MCF 10A (cell line): ENCODE measurements at regions not wholly inside any gene's neighbourhood (a gene's known extent, or its start where the extent isn't known, plus 50 kb on each side); places are given as distances from the start of the nearest gene placed in this dataset.

Source experiments
- BruUV-seq: library from RNA; stranded (reverse); fragments of 400-500 nt; replicated peaks from 2 replicates; lab custom pipeline; 2021; lab: Mats Ljungman, UMichigan
- CTCF ChIA-PET: fragments of 300-600 bp; sonication (Branson Sonifier 250); formaldehyde crosslinking; extraction: SDS; loops from one replicate; lab custom pipeline; 2021; ENCODE audit warnings: antibody characterized with exemption, inconsistent platforms; lab: Yijun Ruan, JAX
- POLR2A ChIA-PET: fragments of 300-600, 350-650 bp; sonication (Branson Sonifier 250); formaldehyde crosslinking; extraction: SDS; loops from one replicate; lab custom pipeline; 2020; ENCODE audit warnings: antibody characterized with exemption, inconsistent platforms; lab: Yijun Ruan, JAX
- DNase-seq: peaks from one replicate; pipeline ENCODE4 v3.0.0-alpha.2; 2018; ENCODE audit not compliant: unreplicated experiment
- H3K27ac Mint-ChIP-seq: one replicate; pipeline ENCODE4 v1.8.0; 2022; ENCODE audit warnings: mild to moderate bottlenecking, low read depth, mixed read lengths; ENCODE audit not compliant: unreplicated experiment
- H3K27me3 Mint-ChIP-seq: one replicate; pipeline ENCODE4 v1.8.0; 2022; ENCODE audit warnings: mixed read lengths; ENCODE audit not compliant: insufficient read depth, unreplicated experiment
- H3K36me3 Mint-ChIP-seq: one replicate; pipeline ENCODE4 v1.8.0; 2022; ENCODE audit warnings: mild to moderate bottlenecking, moderate library complexity, mixed read lengths; ENCODE audit not compliant: insufficient read depth, unreplicated experiment
- H3K4me1 Mint-ChIP-seq: one replicate; pipeline ENCODE4 v1.8.0; 2022; ENCODE audit warnings: mixed read lengths; ENCODE audit not compliant: insufficient read depth, unreplicated experiment
- H3K4me3 Mint-ChIP-seq: one replicate; pipeline ENCODE4 v1.8.0; 2022; ENCODE audit warnings: mild to moderate bottlenecking, moderate library complexity, mixed read lengths; ENCODE audit not compliant: unreplicated experiment
- H3K9me3 Mint-ChIP-seq: one replicate; pipeline ENCODE4 v1.8.0; 2022; ENCODE audit warnings: mixed read lengths; ENCODE audit not compliant: unreplicated experiment
- CTCF ChIP-seq: fragments of 200-600 bp; IDR thresholded peaks from one replicate; pipeline ENCODE4 v1.8.0; 2022; ENCODE audit warnings: antibody characterized with exemption, mild to moderate bottlenecking; ENCODE audit not compliant: unreplicated experiment
- intact Hi-C: fragments of 100-400 bp; cut with micrococcal nuclease; formaldehyde crosslinking; loops from 2 replicates; pipeline ENCODE4 v1.14.1; 2022

GRCh38 chr5:4159681-4160080 is 564.0 kb downstream of the IRX1 start:
- no peak overlapping the region for H3K27ac Mint-ChIP-seq
- no peaks in the 10 kb centered on the region for H3K4me1 Mint-ChIP-seq
- no peaks in the 10 kb centered on the region for H3K36me3 Mint-ChIP-seq
- no peaks in the 10 kb centered on the region for H3K27me3 Mint-ChIP-seq
- CTCF ChIA-PET: interaction anchor here (0.6 kb wide), 1 partner anchor 665 kb away, joined by 3 read pairs; no protein-coding TSS in a partner anchor
- intact Hi-C loops: no loop called here
- no TSS peak for BruUV-seq
- POLR2A ChIA-PET: no interaction called here
- H3K9me3 Mint-ChIP-seq: peaks cover 20% of the 10 kb centered on the region
- peak; percentile 11 for DNase-seq
- no peak for TF ChIP-seq CTCF
- no peak overlapping the region for H3K4me3 Mint-ChIP-seq

- no peak for DNase-seq
- intact Hi-C loops: no loop called here
- POLR2A ChIA-PET: no interaction called here
- Mint-ChIP-seq H3K4me1 (no peaks in the 10 kb centered on the region), H3K27me3 (no peaks in the 10 kb centered on the region), H3K4me3 (no peak overlapping the region), H3K27ac (no peak overlapping the region), H3K9me3 (peaks cover 7% of the 10 kb centered on the region), H3K36me3 (no peaks in the 10 kb centered on the region)
- no peak for TF ChIP-seq CTCF
- no TSS peak for BruUV-seq
- CTCF ChIA-PET: interaction anchor here (0.7 kb wide), 1 partner anchor 869 kb away, joined by 3 read pairs; no protein-coding TSS in a partner anchor
Measured at GRCh38 chr5:4164167-4164566, 568.5 kb downstream of the IRX1 start.

- Mint-ChIP-seq H3K4me1 (no peaks in the 10 kb centered on the region), H3K27ac (no peak overlapping the region), H3K36me3 (no peaks in the 10 kb centered on the region), H3K4me3 (no peak overlapping the region), H3K9me3 (peaks cover 13% of the 10 kb centered on the region), H3K27me3 (no peaks in the 10 kb centered on the region)
- no TSS peak for BruUV-seq
- ChIA-PET POLR2A (interaction anchor here (0.6 kb wide), 1 partner anchor 9 kb away, joined by 3 read pairs; no protein-coding TSS in a partner anchor), CTCF (interaction anchor here (0.5 kb wide), 1 partner anchor 1044 kb away, joined by 3 read pairs; no protein-coding TSS in a partner anchor)
- no peak for TF ChIP-seq CTCF
- intact Hi-C loops: no loop called here
- no peak for DNase-seq
Measured at GRCh38 chr5:4180703-4181102, 585.1 kb downstream of the IRX1 start.

DNA sequence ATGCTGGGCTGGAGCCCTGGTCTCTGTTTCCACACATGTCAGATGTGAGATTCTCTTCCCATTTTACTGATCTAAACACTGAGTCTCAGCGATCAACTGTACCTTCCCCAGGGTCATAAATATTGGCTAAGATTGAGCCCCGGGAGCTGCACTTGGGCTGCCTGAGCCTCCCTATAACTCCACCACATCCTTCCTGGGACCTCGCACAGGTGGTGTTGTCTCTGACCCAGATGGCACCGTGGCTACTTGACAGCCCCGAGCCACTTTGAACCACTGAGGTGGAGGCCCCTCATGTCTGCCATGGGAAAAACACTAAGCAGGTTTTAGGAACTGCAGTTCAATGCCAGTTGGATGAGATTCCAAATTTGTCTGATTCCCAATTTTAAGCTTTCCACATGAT is 586.5 kb downstream of the IRX1 start:
- BruUV-seq: no TSS peak
- DNase-seq: no peak
- Mint-ChIP-seq H3K36me3 (no peaks in the 10 kb centered on the region), H3K9me3 (peaks cover 24% of the 10 kb centered on the region), H3K27ac (no peak overlapping the region), H3K4me3 (no peak overlapping the region), H3K27me3 (no peaks in the 10 kb centered on the region), H3K4me1 (no peaks in the 10 kb centered on the region)
- ChIA-PET CTCF (no interaction called here), POLR2A (no interaction called here)
- intact Hi-C loops: no loop called here
- TF ChIP-seq CTCF: no peak
